HCT116 (cell line): ENCODE measurements at regions not wholly inside any gene's neighbourhood (a gene's known extent, or its start where the extent isn't known, plus 50 kb on each side); places are given as distances from the start of the nearest gene placed in this dataset.

ENCODE experiments used
- ATAC-seq: fragments of 200-7000 bp; cut with Tn5 transposase; 2 replicates; pipeline ENCODE4 v1.9.1; 2020; ENCODE audit warnings: mild to moderate bottlenecking, moderate library complexity
- BruUV-seq: library from RNA; stranded (reverse); fragments of 400-500 nt; replicated peaks from 2 replicates; lab custom pipeline; 2021; lab: Mats Ljungman, UMichigan
- CTCF ChIA-PET: fragments of 300-600 bp; sonication (Branson Sonifier 250); formaldehyde crosslinking; loops from one replicate; lab custom pipeline; 2021; ENCODE audit warnings: antibody characterized with exemption; lab: Charles Lee
- POLR2A ChIA-PET: fragments of 300-600, 350-600 bp; sonication (Branson Sonifier 250); formaldehyde crosslinking; loops from one replicate; lab custom pipeline; 2021; ENCODE audit warnings: antibody characterized with exemption; lab: Charles Lee
- RAD21 ChIA-PET, 2 experiments: fragments of 300-600 bp; sonication (Branson Sonifier 250); formaldehyde crosslinking; loops; one replicate each; lab custom pipeline; 2023; ENCODE audit warnings: low total read pairs in 2 of 2; ENCODE audit not compliant: uncharacterized antibody in 2 of 2, unreplicated experiment in 2 of 2, low non-redundant PET in 1 of 2; lab: Charles Lee
- DNase-seq: peaks from one replicate; pipeline ENCODE4 v3.0.0-alpha.2; 2010; ENCODE audit warnings: low read depth, low spot score
- H2AFZ ChIP-seq: fragments of 200-600 bp; shearing (Covaris generic), sonication (generic); 2 replicates; pipeline ENCODE4 v1.6.1; 2017; ENCODE audit warnings: low read depth, mixed run types, mixed read lengths, antibody characterized with exemption, low read length; ENCODE audit not compliant: poor library complexity, severe bottlenecking
- H3K27ac ChIP-seq: 2 replicates; pipeline ENCODE4 v1.5.1; 2012; ENCODE audit warnings: low read depth, low read length
- H3K27me3 ChIP-seq: fragments of 200-600 bp; sonication (generic); 2 replicates; pipeline ENCODE4 v1.6.1; 2016; ENCODE audit warnings: mixed run types, low read length, mixed read lengths; ENCODE audit not compliant: insufficient read depth
- H3K36me3 ChIP-seq, 2 experiments: fragments of 200-500 bp in 1 of 2; fragments of 200-600 bp in 1 of 2; sonication (Bioruptor generic) in 1 of 2; sonication (generic) in 1 of 2; 2 replicates each; pipeline versions ENCODE4 v1.5.1 to v1.6.1; 2014 to 2016; ENCODE audit warnings: low read length in 2 of 2, inconsistent platforms in 1 of 2, mixed read lengths in 1 of 2, mixed run types in 1 of 2; ENCODE audit not compliant: insufficient read depth in 2 of 2, control insufficient read depth in 1 of 2
- H3K4me1 ChIP-seq, 2 experiments: fragments of 200-600 bp in 1 of 2; sonication (generic) in 1 of 2; 2 replicates each; pipeline versions ENCODE4 v1.5.1 to v1.6.1; 2012 to 2017; ENCODE audit warnings: low read length in 2 of 2, inconsistent platforms in 1 of 2, mild to moderate bottlenecking in 1 of 2, mixed read lengths in 1 of 2, mixed run types in 1 of 2, moderate library complexity in 1 of 2; ENCODE audit not compliant: insufficient read depth in 2 of 2, control insufficient read depth in 1 of 2
- H3K4me2 ChIP-seq: fragments of 200-600 bp; sonication (generic); 2 replicates; pipeline ENCODE4 v1.6.1; 2017; ENCODE audit warnings: mixed run types, low read length, mixed read lengths
- H3K4me3 ChIP-seq, 2 experiments: fragments of 200-600 bp in 1 of 2; sonication (generic) in 1 of 2; replicated peaks in 1 of 2; 2 replicates each; pipeline ENCODE4 v1.5.1; 2011 to 2016; ENCODE audit warnings: low read length in 2 of 2, control low read depth in 1 of 2, low read depth in 1 of 2, mild to moderate bottlenecking in 1 of 2, mixed read lengths in 1 of 2, mixed run types in 1 of 2
- H3K79me2 ChIP-seq: fragments of 200-600 bp; sonication (generic); 2 replicates; pipeline ENCODE4 v1.6.1; 2017; ENCODE audit warnings: mild to moderate bottlenecking, mixed run types, low read length, moderate library complexity, mixed read lengths; ENCODE audit not compliant: insufficient read depth
- H3K9ac ChIP-seq: fragments of 200-600 bp; sonication (generic); 2 replicates; pipeline ENCODE4 v1.6.1; 2016; ENCODE audit warnings: low read length, mixed read lengths
- H3K9me2 ChIP-seq: fragments of 200-600 bp; sonication (generic), shearing (Covaris generic); 2 replicates; pipeline ENCODE4 v1.6.1; 2017; ENCODE audit warnings: mixed run types, mild to moderate bottlenecking, moderate library complexity; ENCODE audit not compliant: insufficient read depth
- H3K9me3 ChIP-seq, 2 experiments: fragments of 200-500 bp in 1 of 2; fragments of 200-600 bp in 1 of 2; sonication (Bioruptor generic) in 1 of 2; sonication (generic) in 1 of 2; 2 replicates each; pipeline ENCODE4 v1.6.1; 2014 to 2017; ENCODE audit warnings: low read length in 2 of 2, mixed read lengths in 2 of 2, inconsistent platforms in 1 of 2, low read depth in 1 of 2, mild to moderate bottlenecking in 1 of 2, mixed run types in 1 of 2, moderate library complexity in 1 of 2; ENCODE audit not compliant: control insufficient read depth in 1 of 2, insufficient read depth in 1 of 2
- H4K20me1 ChIP-seq: fragments of 200-600 bp; sonication (generic), shearing (Covaris generic); 2 replicates; pipeline ENCODE4 v1.6.1; 2017; ENCODE audit warnings: mixed run types, mild to moderate bottlenecking, moderate library complexity; ENCODE audit not compliant: insufficient read depth
- CEBPB ChIP-seq: IDR thresholded peaks from 2 replicates; pipeline ENCODE4 v1.6.1; 2012; ENCODE audit warnings: low read depth
- EGR1 ChIP-seq: IDR thresholded peaks from 2 replicates; pipeline ENCODE4 v1.6.1; 2012; ENCODE audit warnings: low read depth
- EZH2 ChIP-seq: fragments of 200-600 bp; sonication (generic); IDR thresholded peaks from 2 replicates; pipeline ENCODE4 v1.6.1; 2017; ENCODE audit warnings: antibody characterized with exemption, mixed run types
- FOSL1 ChIP-seq: IDR thresholded peaks from 2 replicates; pipeline ENCODE4 v1.6.1; 2012; ENCODE audit warnings: low read depth
- RAD21 ChIP-seq: IDR thresholded peaks from 2 replicates; pipeline ENCODE4 v1.6.1; 2012; ENCODE audit warnings: low read depth, mild to moderate bottlenecking
- SIN3A ChIP-seq: IDR thresholded peaks from 2 replicates; pipeline ENCODE4 v1.6.1; 2012; ENCODE audit warnings: low read depth
- SRF ChIP-seq: IDR thresholded peaks from 2 replicates; pipeline ENCODE4 v1.6.1; 2012; ENCODE audit warnings: low read depth
- TCF7L2 ChIP-seq: IDR thresholded peaks from 2 replicates; pipeline ENCODE4 v1.7.0; 2011; ENCODE audit warnings: borderline replicate concordance, inconsistent platforms; ENCODE audit not compliant: insufficient read depth, insufficient read length; ENCODE audit errors: extremely low read depth
- YY1 ChIP-seq: IDR thresholded peaks from 2 replicates; pipeline ENCODE4 v1.6.1; 2011; ENCODE audit warnings: low read length, low read depth, moderate library complexity, mild to moderate bottlenecking; ENCODE audit not compliant: insufficient replicate concordance; ENCODE audit errors: extremely low read depth
- ZFX ChIP-seq: fragments of 450-650 bp; IDR thresholded peaks from 2 replicates; pipeline ENCODE4 v1.6.1; 2017
- ZNF274 ChIP-seq: fragments of 200-500 bp; sonication (Bioruptor generic); IDR thresholded peaks from 2 replicates; pipeline ENCODE4 v1.6.1; 2014; ENCODE audit warnings: mild to moderate bottlenecking, low read depth, low read length, inconsistent platforms
- intact Hi-C: fragments of 100-400 bp; cut with micrococcal nuclease; formaldehyde crosslinking; loops from 2 replicates; pipeline ENCODE4 v1.10.0; 2022
- TF ChIP-seq, protein P1 (sequence below): IDR thresholded peaks from 2 replicates; pipeline ENCODE4 v1.6.1; 2011; ENCODE audit warnings: mild to moderate bottlenecking, low read length, moderate library complexity; ENCODE audit not compliant: insufficient replicate concordance; ENCODE audit errors: extremely low read depth
- TF ChIP-seq, protein P2 (sequence below), 3 experiments: fragments of 200-600 bp in 1 of 3; sonication (generic) in 1 of 3; IDR thresholded peaks in 2 of 3; conservative IDR thresholded peaks in 1 of 3; 2 replicates each; pipeline ENCODE4 v1.5.1; 2012 to 2017; ENCODE audit warnings: low read depth in 2 of 3, low read length in 2 of 3, antibody characterized with exemption in 1 of 3, borderline replicate concordance in 1 of 3, control low read depth in 1 of 3, mild to moderate bottlenecking in 1 of 3, mixed read lengths in 1 of 3, mixed run types in 1 of 3, moderate library complexity in 1 of 3; ENCODE audit not compliant: insufficient read depth in 1 of 3

DNA sequence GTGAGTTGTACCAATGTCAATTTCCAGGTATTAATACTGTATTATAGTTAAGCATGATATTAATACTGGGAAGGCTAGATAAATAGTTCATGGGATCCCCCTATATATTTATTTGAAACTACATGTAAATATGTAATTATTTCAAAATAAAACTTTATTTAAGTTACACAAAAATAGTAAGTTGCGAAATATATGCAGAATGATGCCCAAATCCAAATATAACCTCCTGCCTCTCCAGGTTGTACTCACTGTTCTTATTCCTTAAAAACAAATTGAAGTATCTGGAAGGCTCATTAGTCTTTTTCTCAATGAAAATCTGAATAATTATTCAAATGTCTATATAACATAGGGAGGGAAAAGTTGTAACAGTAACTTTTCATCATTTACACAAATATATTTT, 161.9 kb upstream of the DEFB112 start:
- Histone ChIP-seq H3K27me3 (no peaks in the 10 kb centered on the region), H3K27ac (no peak overlapping the region), H4K20me1 (no peaks in the 10 kb centered on the region; the same call in 1 of the 2 replicates), H3K4me1 (no peaks in the 10 kb centered on the region), H3K9ac (no peak overlapping the region), H3K4me2 (no peak overlapping the region), H2AFZ (no peak overlapping the region), H3K4me3 (no peak overlapping the region), H3K9me2 (no peaks in the 10 kb centered on the region), H3K36me3 (no peaks in the 10 kb centered on the region), H3K9me3 (0 out of 4 replicates have a peak, but pooled peaks cover 0 to 3% of the 10 kb centered on the region in 2 experiments), H3K79me2 (no peaks in the 10 kb centered on the region)
- RAD21 ChIA-PET, result no interaction called here
- intact Hi-C loops, result no loop called here
- no peak for ATAC-seq
- CTCF ChIA-PET, result no interaction called here
- no peak for TF ChIP-seq ZNF274
- no peak for TF ChIP-seq CEBPB
- no peak for TF ChIP-seq RAD21
- DNase-seq, result no peak
- no TSS peak for BruUV-seq
- POLR2A ChIA-PET, result no interaction called here

DNA sequence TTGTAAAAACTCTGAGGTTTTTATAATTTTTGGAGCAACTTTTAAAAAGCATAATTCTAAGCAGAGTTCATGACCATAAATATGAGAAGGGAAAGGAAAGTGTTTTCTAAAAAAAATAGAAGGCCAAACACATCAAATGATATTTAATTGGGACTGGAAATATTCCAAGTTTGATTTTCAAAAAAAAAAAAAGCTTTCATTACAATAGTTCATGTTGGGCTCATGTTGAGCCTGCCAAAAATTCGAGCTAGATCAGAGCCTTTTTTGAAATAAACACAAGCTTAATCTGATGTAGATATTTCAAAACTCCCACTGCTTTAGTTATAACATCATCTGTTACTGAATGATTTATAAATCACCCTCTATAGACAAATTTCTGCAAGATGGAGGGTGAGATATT, 163.4 kb upstream of the DEFB112 start:
- ATAC-seq, result no peak
- POLR2A ChIA-PET, result no interaction called here
- no peak for DNase-seq
- no peaks in the 10 kb centered on the region for H3K9me2 ChIP-seq
- TF ChIP-seq, protein P1, sequence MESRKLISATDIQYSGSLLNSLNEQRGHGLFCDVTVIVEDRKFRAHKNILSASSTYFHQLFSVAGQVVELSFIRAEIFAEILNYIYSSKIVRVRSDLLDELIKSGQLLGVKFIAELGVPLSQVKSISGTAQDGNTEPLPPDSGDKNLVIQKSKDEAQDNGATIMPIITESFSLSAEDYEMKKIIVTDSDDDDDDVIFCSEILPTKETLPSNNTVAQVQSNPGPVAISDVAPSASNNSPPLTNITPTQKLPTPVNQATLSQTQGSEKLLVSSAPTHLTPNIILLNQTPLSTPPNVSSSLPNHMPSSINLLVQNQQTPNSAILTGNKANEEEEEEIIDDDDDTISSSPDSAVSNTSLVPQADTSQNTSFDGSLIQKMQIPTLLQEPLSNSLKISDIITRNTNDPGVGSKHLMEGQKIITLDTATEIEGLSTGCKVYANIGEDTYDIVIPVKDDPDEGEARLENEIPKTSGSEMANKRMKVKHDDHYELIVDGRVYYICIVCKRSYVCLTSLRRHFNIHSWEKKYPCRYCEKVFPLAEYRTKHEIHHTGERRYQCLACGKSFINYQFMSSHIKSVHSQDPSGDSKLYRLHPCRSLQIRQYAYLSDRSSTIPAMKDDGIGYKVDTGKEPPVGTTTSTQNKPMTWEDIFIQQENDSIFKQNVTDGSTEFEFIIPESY, result no peak
- no peak for TF ChIP-seq FOSL1
- TF ChIP-seq RAD21, result no peak
- TF ChIP-seq YY1, result no peak
- no peak for TF ChIP-seq TCF7L2
- TF ChIP-seq SIN3A, result no peak
- TF ChIP-seq EGR1, result no peak
- TF ChIP-seq, protein P2, sequence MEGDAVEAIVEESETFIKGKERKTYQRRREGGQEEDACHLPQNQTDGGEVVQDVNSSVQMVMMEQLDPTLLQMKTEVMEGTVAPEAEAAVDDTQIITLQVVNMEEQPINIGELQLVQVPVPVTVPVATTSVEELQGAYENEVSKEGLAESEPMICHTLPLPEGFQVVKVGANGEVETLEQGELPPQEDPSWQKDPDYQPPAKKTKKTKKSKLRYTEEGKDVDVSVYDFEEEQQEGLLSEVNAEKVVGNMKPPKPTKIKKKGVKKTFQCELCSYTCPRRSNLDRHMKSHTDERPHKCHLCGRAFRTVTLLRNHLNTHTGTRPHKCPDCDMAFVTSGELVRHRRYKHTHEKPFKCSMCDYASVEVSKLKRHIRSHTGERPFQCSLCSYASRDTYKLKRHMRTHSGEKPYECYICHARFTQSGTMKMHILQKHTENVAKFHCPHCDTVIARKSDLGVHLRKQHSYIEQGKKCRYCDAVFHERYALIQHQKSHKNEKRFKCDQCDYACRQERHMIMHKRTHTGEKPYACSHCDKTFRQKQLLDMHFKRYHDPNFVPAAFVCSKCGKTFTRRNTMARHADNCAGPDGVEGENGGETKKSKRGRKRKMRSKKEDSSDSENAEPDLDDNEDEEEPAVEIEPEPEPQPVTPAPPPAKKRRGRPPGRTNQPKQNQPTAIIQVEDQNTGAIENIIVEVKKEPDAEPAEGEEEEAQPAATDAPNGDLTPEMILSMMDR (IDR thresholded peaks at IDR 0.05 in 2 of 3, conservative IDR thresholded peaks at IDR 0.05 in 1 of 3; ENCODE audit: borderline replicate concordance in 1 of 3, insufficient read depth in 1 of 3, low read depth in 2 of 3, low read length in 2 of 3), result no peak
- no peak for TF ChIP-seq CEBPB
- TF ChIP-seq ZFX, result no peak
- TF ChIP-seq ZNF274, result no peak
- no peak for TF ChIP-seq EZH2
- no peak for TF ChIP-seq SRF
- TF ChIP-seq, all 23 proteins: peak for 0
- H4K20me1 ChIP-seq, result no peaks in the 10 kb centered on the region
- H3K9me3 ChIP-seq, result 0 out of 4 replicates have a peak, but pooled peaks cover 0 to 3% of the 10 kb centered on the region in 2 experiments
- H3K27ac ChIP-seq, result no peak overlapping the region
- H3K9ac ChIP-seq, result no peak overlapping the region
- ChIA-PET RAD21 (no interaction called here), CTCF (no interaction called here)
- intact Hi-C loops, result no loop called here
- no peaks in the 10 kb centered on the region for H3K79me2 ChIP-seq
- H2AFZ ChIP-seq, result no peak overlapping the region
- H3K4me1 ChIP-seq, result no peaks in the 10 kb centered on the region
- no peak overlapping the region for H3K4me3 ChIP-seq
- no peak overlapping the region for H3K4me2 ChIP-seq
- BruUV-seq, result no TSS peak
- H3K36me3 ChIP-seq, result no peaks in the 10 kb centered on the region
- H3K27me3 ChIP-seq, result no peaks in the 10 kb centered on the region
